H1 (cell line): ENCODE measurements at regions not wholly inside any gene's neighbourhood (a gene's known extent, or its start where the extent isn't known, plus 50 kb on each side); places are given as distances from the start of the nearest gene placed in this dataset.
"Not testable (repeated sequence)": the region's sequence is repeated elsewhere in the genome, so short reads cannot be mapped to it uniquely, and the experiment has no call there.

Source experiments
- CTCF ChIA-PET: fragments of 300-600 bp; sonication (Branson Sonifier 250); formaldehyde crosslinking; loops from one replicate; lab custom pipeline; 2021; ENCODE audit not compliant: partially characterized antibody; lab: Charles Lee
- POLR2A ChIA-PET: fragments of 300-600 bp; sonication (Branson Sonifier 250); formaldehyde crosslinking; loops from one replicate; lab custom pipeline; 2021; ENCODE audit warnings: inconsistent platforms; ENCODE audit not compliant: partially characterized antibody; lab: Charles Lee
- DNase-seq, 2 experiments: peaks; one replicate each; pipeline versions ENCODE4 v3.0.0 to v3.0.0-alpha.2; 2010 to 2022; ENCODE audit warnings: low spot score in 2 of 2, low read depth in 1 of 2, mixed read lengths in 1 of 2
- FAIRE-seq: peaks from 2 replicates; lab custom pipeline; 2011; peaks lifted over from hg19 to GRCh38; lab: Jason Lieb, UNC
- H2AFZ ChIP-seq: 2 replicates; pipeline ENCODE4 v1.8.1; 2012; ENCODE audit warnings: low read length, inconsistent platforms
- H2AK5ac ChIP-seq: 2 replicates; pipeline ENCODE4 v1.6.1; 2013; ENCODE audit warnings: low read depth, low read length
- H2BK120ac ChIP-seq: replicated peaks from 2 replicates; pipeline ENCODE3; 2013; ENCODE audit warnings: low read depth, low read length, inconsistent platforms
- H2BK12ac ChIP-seq: 2 replicates; pipeline ENCODE4 v1.6.1; 2013; ENCODE audit warnings: low read depth, low read length
- H2BK15ac ChIP-seq: 2 replicates; pipeline ENCODE4 v1.6.1; 2013; ENCODE audit warnings: low read length
- H2BK20ac ChIP-seq: 2 replicates; pipeline ENCODE4 v1.6.1; 2013; ENCODE audit warnings: low read length
- H2BK5ac ChIP-seq: 2 replicates; pipeline ENCODE4 v1.6.1; 2013; ENCODE audit warnings: low read depth, low read length
- H3K14ac ChIP-seq: 2 replicates; pipeline ENCODE4 v1.6.1; 2013; ENCODE audit warnings: inconsistent platforms; ENCODE audit not compliant: insufficient read length
- H3K18ac ChIP-seq: 2 replicates; pipeline ENCODE4 v1.6.1; 2013; ENCODE audit warnings: low read length; ENCODE audit errors: extremely low read depth
- H3K23ac ChIP-seq: 2 replicates; pipeline ENCODE4 v1.6.1; 2013; ENCODE audit warnings: inconsistent platforms; ENCODE audit not compliant: insufficient read length
- H3K23me2 ChIP-seq: 2 replicates; pipeline ENCODE4 v1.6.1; 2013; ENCODE audit warnings: low read depth, low read length
- H3K27ac ChIP-seq: 2 replicates; pipeline ENCODE4 v1.6.1; 2011; ENCODE audit warnings: low read depth, low read length, inconsistent platforms
- H3K27me3 ChIP-seq, 4 experiments: replicated peaks in 1 of 4; 1 replicate in 1 of 4; 2 replicates in 3 of 4; pipeline versions ENCODE4 v1.6.1 to v1.8.1; 2011 to 2013; ENCODE audit warnings: low read length in 3 of 4, mild to moderate bottlenecking in 3 of 4, inconsistent platforms in 2 of 4, mixed read lengths in 2 of 4, moderate library complexity in 1 of 4; ENCODE audit not compliant: control insufficient read depth in 3 of 4, insufficient read depth in 3 of 4; ENCODE audit errors: extremely low read depth in 1 of 4
- H3K36me3 ChIP-seq, 4 experiments: 2 replicates each; pipeline versions ENCODE4 v1.6.1 to v1.8.1; 2011 to 2013; ENCODE audit warnings: mild to moderate bottlenecking in 4 of 4, low read length in 3 of 4, moderate library complexity in 2 of 4, control low read depth in 1 of 4, inconsistent platforms in 1 of 4; ENCODE audit not compliant: insufficient read depth in 4 of 4, control insufficient read depth in 2 of 4
- H3K4ac ChIP-seq: replicated peaks from 2 replicates; pipeline ENCODE3; 2013; ENCODE audit warnings: low read length, low read depth, mixed read lengths, inconsistent platforms; ENCODE audit not compliant: insufficient read length
- H3K4me1 ChIP-seq, 4 experiments: replicated peaks in 1 of 4; 1 replicate in 1 of 4; 2 replicates in 3 of 4; pipeline versions ENCODE4 v1.6.1 to v1.8.1; 2011 to 2013; ENCODE audit warnings: low read length in 3 of 4, inconsistent platforms in 2 of 4, mixed read lengths in 1 of 4; ENCODE audit not compliant: insufficient read depth in 4 of 4, control insufficient read depth in 3 of 4
- H3K4me2 ChIP-seq, 2 experiments: 2 replicates each; pipeline versions ENCODE4 v1.6.1 to v1.8.1; 2011 to 2013; ENCODE audit warnings: low read depth in 2 of 2, low read length in 2 of 2, control low read depth in 1 of 2, inconsistent platforms in 1 of 2, mild to moderate bottlenecking in 1 of 2; ENCODE audit not compliant: insufficient read depth in 1 of 2
- H3K4me3 ChIP-seq, 4 experiments: fragments of 200-600, 300-600 bp in 1 of 4; sonication (generic), shearing (Covaris generic), sonication (Bioruptor Twin) in 1 of 4; 2 replicates each; pipeline versions ENCODE4 v1.5.1 to v1.8.1; 2011 to 2016; ENCODE audit warnings: low read length in 4 of 4, low read depth in 3 of 4, control low read depth in 2 of 4, inconsistent platforms in 2 of 4, mild to moderate bottlenecking in 2 of 4, mixed read lengths in 1 of 4, moderate library complexity in 1 of 4; ENCODE audit not compliant: insufficient read depth in 2 of 4; ENCODE audit errors: extremely low read depth in 1 of 4
- H3K56ac ChIP-seq: replicated peaks from 2 replicates; pipeline ENCODE3; 2013; ENCODE audit warnings: low read depth, mild to moderate bottlenecking, mixed read lengths, low read length, inconsistent platforms; ENCODE audit not compliant: insufficient read length
- H3K79me1 ChIP-seq: 2 replicates; pipeline ENCODE4 v1.6.1; 2013; ENCODE audit warnings: low read depth, low read length, control low read depth
- H3K79me2 ChIP-seq, 2 experiments: 2 replicates each; pipeline versions ENCODE4 v1.6.1 to v1.8.1; 2012 to 2013; ENCODE audit warnings: low read length in 2 of 2, mild to moderate bottlenecking in 2 of 2, inconsistent platforms in 1 of 2; ENCODE audit not compliant: insufficient read depth in 2 of 2, control insufficient read depth in 1 of 2
- H3K9ac ChIP-seq, 4 experiments: replicated peaks in 1 of 4; 1 replicate in 1 of 4; 2 replicates in 3 of 4; pipeline versions ENCODE4 v1.6.1 to v1.8.1; 2011 to 2013; ENCODE audit warnings: low read depth in 3 of 4, low read length in 3 of 4, control low read depth in 2 of 4, mild to moderate bottlenecking in 2 of 4, moderate library complexity in 2 of 4, inconsistent platforms in 1 of 4; ENCODE audit errors: extremely low read depth in 1 of 4
- H3K9me3 ChIP-seq, 2 experiments: 2 replicates each; pipeline versions ENCODE4 v1.6.1 to v1.8.1; 2012 to 2013; ENCODE audit warnings: mild to moderate bottlenecking in 2 of 2, moderate library complexity in 2 of 2, control low read depth in 1 of 2, inconsistent platforms in 1 of 2, low read depth in 1 of 2, low read length in 1 of 2, mixed read lengths in 1 of 2; ENCODE audit not compliant: insufficient read depth in 2 of 2
- H4K20me1 ChIP-seq, 2 experiments: replicated peaks in 1 of 2; 2 replicates each; pipeline versions ENCODE3 to v1.8.1; 2011 to 2013; ENCODE audit warnings: inconsistent platforms in 2 of 2, low read length in 2 of 2, mild to moderate bottlenecking in 1 of 2; ENCODE audit not compliant: insufficient read depth in 2 of 2, control insufficient read depth in 1 of 2
- H4K5ac ChIP-seq: 2 replicates; pipeline ENCODE4 v1.6.1; 2013; ENCODE audit warnings: low read length, low read depth, mixed read lengths, inconsistent platforms; ENCODE audit not compliant: insufficient read length
- H4K8ac ChIP-seq: 2 replicates; pipeline ENCODE4 v1.8.0; 2013; ENCODE audit warnings: mild to moderate bottlenecking, moderate library complexity, low read length, inconsistent platforms; ENCODE audit not compliant: insufficient read depth; ENCODE audit errors: extremely low read depth
- H4K91ac ChIP-seq: replicated peaks from 2 replicates; pipeline ENCODE3; 2013; ENCODE audit warnings: low read length, mixed read lengths, inconsistent platforms; ENCODE audit not compliant: insufficient read length
- WGBS, 2 experiments: shearing (Covaris generic) in 1 of 2; methylation state at CpG; one replicate each; pipeline versions ENCODE4 v1.1.6 to v1.1.7; 2013 to 2015; ENCODE audit warnings: low lambda C conversion rate in 2 of 2, mixed read lengths in 2 of 2, inconsistent platforms in 1 of 2, low coverage in 1 of 2, missing lambda C conversion rate in 1 of 2; ENCODE audit not compliant: insufficient replicate concordance in 2 of 2, insufficient coverage in 1 of 2, insufficient read length in 1 of 2; ENCODE audit errors: extremely low coverage in 1 of 2, missing lambda C conversion rate in 1 of 2; 5-methylcytosine and 5-hydroxymethylcytosine counted together

- POLR2A ChIA-PET, H3K9me3 ChIP-seq, H3K18ac ChIP-seq, DNase-seq, H2AFZ ChIP-seq, H3K27ac ChIP-seq, H2AK5ac ChIP-seq, H3K4ac ChIP-seq, H3K9ac ChIP-seq, H3K4me3 ChIP-seq, H3K23me2 ChIP-seq, H3K36me3 ChIP-seq, H2BK15ac ChIP-seq, H3K23ac ChIP-seq, H4K8ac ChIP-seq, H2BK20ac ChIP-seq, H2BK12ac ChIP-seq, H3K14ac ChIP-seq, H3K79me1 ChIP-seq, H3K79me2 ChIP-seq, H4K5ac ChIP-seq, H2BK5ac ChIP-seq, H3K56ac ChIP-seq, H3K4me1 ChIP-seq, FAIRE-seq, H4K91ac ChIP-seq, H2BK120ac ChIP-seq, H3K27me3 ChIP-seq, H4K20me1 ChIP-seq, H3K4me2 ChIP-seq: not testable (repeated sequence)
- 97% methylated on average over 17 of the region's 17 CpGs; no CpG with 5 or more reads in 1 of the 2 experiments for WGBS, 2 experiments
- CTCF ChIA-PET: interaction anchor here (1.2 kb wide), 1 partner anchor 12 kb away, joined by 3 read pairs; no protein-coding TSS in a partner anchor
These were observed 824.7 kb downstream of the LRRTM4 start for GRCh38 chr2:76697439-76697838.
